ENCODE measurements at regions not wholly inside any gene's neighbourhood (a gene's known extent, or its start where the extent isn't known, plus 50 kb on each side); places are given as distances from the start of the nearest gene placed in this dataset.

GRCh38 chr5:124194282-124194681, 552.2 kb downstream of the ZNF608 start:
- TF ChIP-seq TAF1 (IDR thresholded peaks at IDR 0.05; ENCODE audit: low read depth, low read length) (no peak), POLR2AphosphoS5 (IDR thresholded peaks at IDR 0.05; ENCODE audit: low read depth, low read length) (no peak), CTCF (IDR thresholded peaks at IDR 0.05; ENCODE audit: control extremely low read depth in 1 of 3, insufficient read depth in 1 of 3, low read depth in 1 of 3, low read length in 3 of 3) (no peak), POLR2A (IDR thresholded peaks at IDR 0.05; ENCODE audit: control extremely low read depth in 1 of 2, low read depth in 2 of 2, low read length in 2 of 2) (no peak), JUN (IDR thresholded peaks at IDR 0.05; ENCODE audit: low read depth, low read length) (no peak), CREB1 (IDR thresholded peaks at IDR 0.05) (no peak), EP300 (IDR thresholded peaks at IDR 0.05; ENCODE audit: borderline replicate concordance in 1 of 2, low read depth in 2 of 2, low read length in 2 of 2) (no peak), GTF2F1 (IDR thresholded peaks at IDR 0.05; ENCODE audit: borderline replicate concordance, low read depth, low read length) (no peak)

All from H1 (cell line).